CD1c-positive myeloid dendritic cell (primary cell): ENCODE measurements at regions not wholly inside any gene's neighbourhood (a gene's known extent, or its start where the extent isn't known, plus 50 kb on each side); places are given as distances from the start of the nearest gene placed in this dataset.

ENCODE experiments used
- DNase-seq: peaks from one replicate; pipeline ENCODE4 v3.0.0-alpha.2; 2016; ENCODE audit errors: extremely low spot score

- DNase-seq: no peak
Observed at GRCh38 chr12:61018571-61018970, 1241.6 kb upstream of the USP15 start.

- no peak for DNase-seq
Observed at GRCh38 chr12:61023231-61023630, 1237.0 kb upstream of the USP15 start.

GRCh38 chr12:61029516-61029915 is 1230.7 kb upstream of the USP15 start:
- DNase-seq: no peak

DNA sequence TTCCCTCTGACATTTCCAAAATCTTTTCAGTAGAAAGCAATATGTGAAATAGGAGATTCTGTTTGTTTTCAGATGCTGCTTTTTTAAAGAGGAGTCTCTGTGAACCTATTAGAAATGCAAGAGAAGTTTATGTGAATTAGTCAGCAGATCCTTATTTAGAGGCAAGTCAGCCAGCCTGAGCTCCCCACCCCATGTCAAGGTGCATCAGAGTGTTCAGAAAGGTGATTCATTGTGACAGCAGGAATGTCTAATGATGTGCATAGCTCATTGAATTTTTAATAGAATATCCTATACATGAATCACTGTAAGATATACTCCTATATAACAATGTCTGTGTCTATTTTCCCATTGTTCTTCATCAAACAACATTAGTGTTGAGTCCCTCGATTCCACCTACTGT is 1222.4 kb upstream of the USP15 start:
- no peak for DNase-seq

- DNase-seq: no peak
Observed at GRCh38 chr12:61043838-61044237, 1216.4 kb upstream of the USP15 start.

DNA sequence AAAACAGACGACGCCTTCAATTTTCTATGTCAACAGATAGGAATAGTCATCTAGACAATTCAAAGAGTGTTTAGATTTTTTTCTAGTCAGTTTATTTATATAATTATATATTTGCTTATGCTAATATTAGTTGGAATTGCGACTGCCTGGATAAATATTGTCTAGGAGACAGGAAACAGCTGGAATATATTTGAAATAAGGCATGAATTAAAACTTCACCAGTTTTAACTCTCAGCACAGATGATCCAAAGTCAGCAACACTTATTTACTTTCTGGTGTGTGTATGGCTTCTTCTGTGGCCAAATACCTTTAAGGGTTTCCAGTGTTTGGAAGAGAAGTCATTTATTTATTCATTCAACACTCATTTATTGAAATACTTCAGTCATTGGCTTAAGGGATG is 1215.4 kb upstream of the USP15 start:
- DNase-seq: no peak

DNA sequence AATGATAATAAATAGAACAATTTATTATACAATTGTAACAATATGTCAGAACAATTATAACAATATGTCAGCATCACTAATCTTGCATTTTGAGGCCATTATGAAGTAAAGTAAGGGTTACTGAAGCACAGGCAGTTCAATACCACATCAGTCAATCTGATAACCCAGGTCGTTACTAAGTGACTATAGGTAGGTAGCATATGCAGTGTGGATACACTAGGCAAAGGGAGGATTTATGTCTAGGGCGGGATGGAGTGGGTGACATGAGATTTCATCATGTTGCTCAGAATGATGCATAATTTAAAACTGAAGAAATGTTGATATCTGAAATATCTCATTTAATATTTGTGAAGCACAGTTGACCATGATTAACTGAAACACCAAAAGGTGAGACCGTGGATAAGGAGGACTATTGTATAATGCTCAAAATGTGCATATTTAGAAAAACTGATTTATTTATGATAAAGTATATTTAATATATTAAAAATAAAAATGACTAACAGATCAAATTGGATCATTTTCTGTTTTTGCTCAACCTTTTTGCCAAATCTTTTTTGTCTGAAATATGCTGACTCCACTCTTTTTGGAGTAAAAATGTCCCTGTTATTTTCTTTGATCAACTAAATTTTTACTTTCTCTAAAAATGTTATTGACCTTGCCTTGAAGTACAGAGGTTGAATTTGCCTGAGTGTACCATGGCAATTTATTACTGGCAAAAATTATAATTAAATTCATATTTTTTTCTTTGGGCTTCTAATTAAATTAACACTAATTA is 1189.4 kb upstream of the USP15 start:
- DNase-seq: no peak

GRCh38 chr12:61072717-61073116 is 1187.5 kb upstream of the USP15 start:
- DNase-seq: no peak

DNA sequence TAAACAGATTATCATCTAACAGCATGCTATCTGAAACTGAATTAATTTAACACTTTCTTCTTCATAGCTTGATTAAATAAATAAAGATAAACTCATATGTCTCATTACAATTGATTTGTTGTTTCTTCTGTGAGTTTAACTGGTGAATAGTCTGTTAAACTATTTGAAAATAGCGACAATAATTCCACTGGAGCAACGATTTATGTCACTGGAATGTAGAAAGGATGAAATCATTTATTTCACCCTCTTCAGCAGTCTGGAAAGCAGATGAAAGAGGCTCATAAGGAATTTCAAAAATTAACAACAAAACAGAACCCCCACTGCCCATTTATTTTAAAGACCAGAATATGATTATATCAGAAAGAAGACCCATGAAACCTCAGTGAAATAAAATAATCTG is 1165.1 kb upstream of the USP15 start:
- DNase-seq: no peak

- no peak for DNase-seq
Observed at GRCh38 chr12:61098031-61098580, 1162.1 kb upstream of the USP15 start.

GRCh38 chr12:61107118-61107517 is 1153.1 kb upstream of the USP15 start:
- DNase-seq: no peak

GRCh38 chr12:61111218-61111617 is 1149.0 kb upstream of the USP15 start:
- no peak for DNase-seq

GRCh38 chr12:61137677-61138414 is 1122.4 kb upstream of the USP15 start:
- DNase-seq: no peak

DNA sequence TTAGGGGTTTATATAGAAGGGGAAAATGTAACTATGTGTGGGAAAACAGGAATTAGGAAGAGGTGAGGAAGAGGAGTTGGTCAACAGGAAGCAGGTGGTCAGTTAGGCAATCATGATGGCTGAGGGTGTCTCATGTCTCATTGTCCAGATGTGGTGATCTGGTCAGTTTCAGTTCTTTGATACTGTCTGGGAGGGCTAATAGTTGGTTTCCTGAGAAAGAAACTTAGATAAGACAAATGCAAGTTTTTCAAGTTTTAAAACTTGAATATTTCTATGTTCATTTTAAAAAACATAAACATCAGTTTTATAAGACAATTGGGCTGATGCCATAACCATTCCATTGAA is 1121.8 kb upstream of the USP15 start:
- no peak for DNase-seq

- DNase-seq: no peak
Observed at GRCh38 chr12:61161961-61162360, 1098.2 kb upstream of the USP15 start.

DNA sequence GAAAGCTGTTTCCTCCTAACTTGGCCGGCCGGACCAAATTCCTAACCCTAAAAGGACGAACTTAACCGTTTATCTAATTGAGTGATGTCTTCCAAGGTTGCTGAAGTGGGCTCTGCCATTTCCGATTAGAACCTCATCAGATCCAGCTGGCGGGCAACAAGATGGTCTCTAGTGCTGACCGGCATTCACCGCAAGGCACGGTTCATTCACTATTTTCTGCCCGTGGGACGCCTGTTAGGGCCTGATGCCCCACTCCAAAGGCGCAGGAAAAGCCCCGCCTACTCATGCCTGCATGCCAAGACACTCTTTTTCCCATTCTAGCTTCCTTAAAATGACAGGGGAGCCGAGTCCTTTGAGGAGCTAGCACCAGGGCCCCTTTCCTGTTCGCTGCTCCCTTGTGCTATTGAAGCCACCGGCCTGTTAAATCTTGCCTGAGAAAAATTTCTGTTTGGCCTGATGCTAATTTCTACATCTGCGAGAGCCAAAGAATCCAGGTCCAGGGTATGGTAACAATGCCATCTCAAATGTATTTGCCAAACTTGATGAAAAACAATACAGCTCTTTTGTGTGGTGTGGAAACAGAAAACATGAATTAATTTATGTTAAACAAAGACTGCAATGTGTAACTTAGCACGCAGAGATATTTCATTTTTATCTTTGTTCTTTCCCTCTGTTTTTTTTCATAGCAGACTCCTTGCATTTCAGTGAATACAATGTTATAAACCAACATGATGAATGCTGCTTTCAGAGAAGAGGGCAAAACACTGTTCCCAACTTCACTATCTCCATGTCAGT is 1071.2 kb upstream of the USP15 start:
- DNase-seq: no peak

DNA sequence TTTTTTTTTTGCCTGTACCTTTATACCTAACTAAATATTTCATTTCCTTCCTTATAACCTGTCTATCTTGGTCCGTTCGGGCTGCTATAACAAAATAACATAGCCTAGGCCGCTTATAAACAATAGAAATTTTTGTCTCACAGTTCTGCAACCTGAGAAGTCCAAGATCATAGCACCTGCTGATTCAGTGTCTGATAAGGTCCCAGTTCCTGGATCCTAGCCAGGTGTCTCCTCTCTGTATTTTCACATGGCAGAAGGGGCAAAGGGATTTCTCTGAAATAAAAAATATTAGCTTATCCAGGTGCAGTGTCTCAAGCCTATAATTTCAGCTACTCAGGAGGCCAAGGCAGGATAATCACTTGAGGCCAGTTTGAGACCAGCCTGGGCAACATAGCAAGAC is 1046.6 kb upstream of the USP15 start:
- no peak for DNase-seq

- no peak for DNase-seq
Observed at GRCh38 chr12:61220337-61220736, 1039.9 kb upstream of the USP15 start.

DNA sequence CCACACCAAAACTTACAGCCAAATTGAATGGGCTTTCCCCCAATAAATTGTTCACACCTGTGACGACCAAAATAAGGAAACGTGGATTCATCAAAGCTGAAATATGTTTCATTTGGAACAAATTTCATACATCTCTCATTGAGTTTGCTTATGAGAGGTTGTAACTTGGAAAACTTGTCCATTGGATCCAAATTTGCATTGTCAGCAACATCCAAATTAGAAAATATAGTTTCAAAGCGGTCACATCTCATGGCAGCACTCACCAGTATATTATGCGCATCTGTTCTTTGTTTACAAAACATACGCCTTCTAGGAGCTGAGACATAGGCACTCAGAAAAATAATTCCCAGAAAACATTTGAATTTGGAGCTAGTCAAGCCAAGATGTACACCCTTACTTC is 1028.2 kb upstream of the USP15 start:
- DNase-seq: no peak

GRCh38 chr12:61250303-61250702 is 1009.9 kb upstream of the USP15 start:
- no peak for DNase-seq

GRCh38 chr12:61251076-61251475 is 1009.1 kb upstream of the USP15 start:
- DNase-seq: no peak

DNA sequence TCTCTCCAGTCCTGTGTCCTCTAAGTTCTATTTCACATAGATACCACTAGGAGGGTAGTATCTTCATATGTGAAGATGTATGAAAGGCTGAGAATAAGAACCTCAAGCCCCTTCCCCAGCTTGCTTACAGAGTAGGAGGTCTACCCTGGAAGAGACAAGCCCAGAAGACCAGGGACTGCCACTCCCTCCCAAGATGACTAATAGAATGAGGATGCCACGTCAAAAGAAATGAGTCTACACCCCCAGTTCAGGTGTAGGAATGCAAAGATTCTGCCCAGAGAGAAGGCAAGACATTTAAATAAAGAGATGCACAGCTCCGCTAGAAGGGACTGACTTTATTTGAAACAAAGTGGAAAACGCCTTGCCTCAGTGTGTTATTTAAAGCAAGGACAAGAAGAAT is 1006.0 kb upstream of the USP15 start:
- no peak for DNase-seq
